DOHH2 (cell line): ENCODE measurements at regions not wholly inside any gene's neighbourhood (a gene's known extent, or its start where the extent isn't known, plus 50 kb on each side); places are given as distances from the start of the nearest gene placed in this dataset.

Experiments used
- H3F3A ChIP-seq: fragments of 200-600 bp; sonication (generic), shearing (Covaris generic); 2 replicates; pipeline ENCODE4 v1.6.0; 2016; ENCODE audit warnings: antibody characterized with exemption, mild to moderate bottlenecking; ENCODE audit not compliant: control insufficient read depth, insufficient read depth
- H3K27ac ChIP-seq: fragments of 200-600 bp; sonication (generic); 2 replicates; pipeline ENCODE4 v1.5.1; 2014; ENCODE audit warnings: low read depth, mild to moderate bottlenecking, low read length, moderate library complexity
- H3K27me3 ChIP-seq: fragments of 200-600 bp; sonication (generic); 2 replicates; pipeline ENCODE4 v1.6.1; 2014; ENCODE audit warnings: mild to moderate bottlenecking, low read length, mixed read lengths; ENCODE audit not compliant: control insufficient read depth
- H3K36me3 ChIP-seq: fragments of 200-600 bp; sonication (generic); 2 replicates; pipeline ENCODE4 v1.6.1; 2014; ENCODE audit warnings: mild to moderate bottlenecking, low read length, moderate library complexity, mixed read lengths; ENCODE audit not compliant: control insufficient read depth
- H3K4me1 ChIP-seq: fragments of 200-600 bp; sonication (generic); 2 replicates; pipeline ENCODE4 v1.6.1; 2014; ENCODE audit warnings: mild to moderate bottlenecking, low read length, mixed read lengths; ENCODE audit not compliant: control insufficient read depth
- H3K4me2 ChIP-seq: fragments of 200-600 bp; sonication (generic); 2 replicates; pipeline ENCODE4 v1.6.0; 2014; ENCODE audit warnings: mild to moderate bottlenecking, low read length, moderate library complexity
- H3K4me3 ChIP-seq: fragments of 200-600 bp; sonication (generic); 2 replicates; pipeline ENCODE4 v1.5.1; 2014; ENCODE audit warnings: mild to moderate bottlenecking, low read length, mixed read lengths
- H3K79me2 ChIP-seq: fragments of 200-600 bp; sonication (generic); 2 replicates; pipeline ENCODE4 v1.6.1; 2014; ENCODE audit warnings: mild to moderate bottlenecking, low read length, mixed read lengths; ENCODE audit not compliant: control insufficient read depth
- H3K9me2 ChIP-seq: fragments of 200-600 bp; sonication (generic); replicated peaks from 2 replicates; pipeline ENCODE4 v1.6.1; 2014; ENCODE audit warnings: mild to moderate bottlenecking, low read length, mixed read lengths; ENCODE audit not compliant: control insufficient read depth
- H3K9me3 ChIP-seq: fragments of 200-600 bp; sonication (generic); 2 replicates; pipeline ENCODE4 v1.6.1; 2014; ENCODE audit warnings: antibody characterized with exemption, low read length, mixed read lengths; ENCODE audit not compliant: control insufficient read depth, insufficient read depth
- H4K20me1 ChIP-seq: fragments of 200-600 bp; sonication (generic); 2 replicates; pipeline ENCODE4 v1.6.0; 2014; ENCODE audit warnings: low read depth, mild to moderate bottlenecking, antibody characterized with exemption, low read length, moderate library complexity; ENCODE audit not compliant: control insufficient read depth, insufficient read depth
- CTCF ChIP-seq: fragments of 200-600 bp; sonication (generic); IDR thresholded peaks from one replicate; pipeline ENCODE4 v1.5.1; 2014; ENCODE audit warnings: antibody characterized with exemption, mild to moderate bottlenecking, low read depth, low read length; ENCODE audit not compliant: poor library complexity, severe bottlenecking
- EZH2phosphoT487 ChIP-seq: fragments of 200-600 bp; sonication (generic); IDR thresholded peaks from 2 replicates; pipeline ENCODE4 v1.6.1; 2017; ENCODE audit warnings: borderline replicate concordance, mild to moderate bottlenecking, antibody characterized with exemption, low read length, moderate library complexity, mixed read lengths

- no peaks in the 10 kb centered on the region for H3K9me3 ChIP-seq
- TF ChIP-seq EZH2phosphoT487 (no peak), CTCF (no peak)
- H3K4me1 ChIP-seq = no peaks in the 10 kb centered on the region
- no peak overlapping the region for H3K4me3 ChIP-seq
- no peaks in the 10 kb centered on the region for H3K79me2 ChIP-seq
- no peak overlapping the region for H3K4me2 ChIP-seq
- no peaks in the 10 kb centered on the region for H3F3A ChIP-seq
- no peaks in the 10 kb centered on the region for H3K9me2 ChIP-seq
- H4K20me1 ChIP-seq = no peaks in the 10 kb centered on the region
- no peak overlapping the region for H3K27ac ChIP-seq
- H3K36me3 ChIP-seq = no peaks in the 10 kb centered on the region
- H3K27me3 ChIP-seq = no peaks in the 10 kb centered on the region
Observed at GRCh38 chr3:5666455-5666854, 478.9 kb downstream of the EDEM1 start.

- Histone ChIP-seq H3K36me3 (no peaks in the 10 kb centered on the region), H3K9me2 (no peaks in the 10 kb centered on the region), H3K27ac (no peak overlapping the region), H3K4me1 (no peaks in the 10 kb centered on the region), H3K4me2 (no peak overlapping the region), H3K9me3 (no peaks in the 10 kb centered on the region), H4K20me1 (no peaks in the 10 kb centered on the region), H3K27me3 (no peaks in the 10 kb centered on the region), H3K4me3 (no peak overlapping the region), H3F3A (no peaks in the 10 kb centered on the region), H3K79me2 (no peaks in the 10 kb centered on the region)
- TF ChIP-seq CTCF (no peak), EZH2phosphoT487 (no peak)
Observed at GRCh38 chr3:5673521-5673920, 486.0 kb downstream of the EDEM1 start.

GRCh38 chr3:5675319-5675718 lies 487.8 kb downstream of the EDEM1 start:
- H3K9me2 ChIP-seq = no peaks in the 10 kb centered on the region
- no peaks in the 10 kb centered on the region for H3K4me1 ChIP-seq
- H3K4me2 ChIP-seq = no peak overlapping the region
- no peaks in the 10 kb centered on the region for H3K9me3 ChIP-seq
- TF ChIP-seq CTCF = no peak
- TF ChIP-seq EZH2phosphoT487 = no peak
- H4K20me1 ChIP-seq = no peaks in the 10 kb centered on the region
- H3F3A ChIP-seq = no peaks in the 10 kb centered on the region
- H3K36me3 ChIP-seq = no peaks in the 10 kb centered on the region
- H3K27ac ChIP-seq = no peak overlapping the region
- H3K27me3 ChIP-seq = no peaks in the 10 kb centered on the region
- H3K79me2 ChIP-seq = no peaks in the 10 kb centered on the region
- no peak overlapping the region for H3K4me3 ChIP-seq

- no peaks in the 10 kb centered on the region for H3K79me2 ChIP-seq
- H3K27me3 ChIP-seq = no peaks in the 10 kb centered on the region
- no peaks in the 10 kb centered on the region for H3K9me2 ChIP-seq
- H3K4me1 ChIP-seq = no peaks in the 10 kb centered on the region
- H3K9me3 ChIP-seq = no peaks in the 10 kb centered on the region
- no peaks in the 10 kb centered on the region for H3F3A ChIP-seq
- H3K4me2 ChIP-seq = no peak overlapping the region
- no peaks in the 10 kb centered on the region for H3K36me3 ChIP-seq
- no peak overlapping the region for H3K27ac ChIP-seq
- no peak for TF ChIP-seq CTCF
- TF ChIP-seq EZH2phosphoT487 = no peak
- no peaks in the 10 kb centered on the region for H4K20me1 ChIP-seq
- H3K4me3 ChIP-seq = no peak overlapping the region
Observed at GRCh38 chr3:5677555-5677954, 490.0 kb downstream of the EDEM1 start.
